ACC112 (cell line): ENCODE measurements at regions not wholly inside any gene's neighbourhood (a gene's known extent, or its start where the extent isn't known, plus 50 kb on each side); places are given as distances from the start of the nearest gene placed in this dataset.

Experiments used
- H2AFZ ChIP-seq: fragments of 200-600 bp; sonication (generic); one replicate; pipeline ENCODE4 v1.6.0; 2017; ENCODE audit warnings: antibody characterized with exemption, low read length; ENCODE audit not compliant: unreplicated experiment
- H3K27ac ChIP-seq: fragments of 200-600 bp; sonication (generic); 2 replicates; pipeline ENCODE4 v1.5.1; 2014; ENCODE audit warnings: low read depth, mild to moderate bottlenecking, antibody characterized with exemption, low read length, moderate library complexity
- H3K27me3 ChIP-seq: fragments of 200-600 bp; sonication (generic); 2 replicates; pipeline ENCODE4 v1.6.1; 2014; ENCODE audit warnings: mild to moderate bottlenecking, antibody characterized with exemption, low read length, moderate library complexity, mixed read lengths; ENCODE audit not compliant: insufficient read depth
- H3K36me3 ChIP-seq: fragments of 200-600 bp; sonication (generic); 2 replicates; pipeline ENCODE4 v1.6.1; 2016; ENCODE audit warnings: mild to moderate bottlenecking, antibody characterized with exemption, low read length, moderate library complexity, mixed read lengths; ENCODE audit not compliant: insufficient read depth
- H3K4me1 ChIP-seq: fragments of 200-600 bp; sonication (generic); one replicate; pipeline ENCODE4 v1.6.1; 2016; ENCODE audit warnings: low read length, mixed read lengths; ENCODE audit not compliant: insufficient read depth, unreplicated experiment, control insufficient read depth
- H3K4me3 ChIP-seq: fragments of 200-600 bp; sonication (generic); 2 replicates; pipeline ENCODE4 v1.5.1; 2014; ENCODE audit warnings: mild to moderate bottlenecking, low read depth, low read length
- H3K79me2 ChIP-seq: fragments of 200-600 bp; sonication (generic); one replicate; pipeline ENCODE4 v1.6.0; 2016; ENCODE audit warnings: low read length; ENCODE audit not compliant: control insufficient read depth, unreplicated experiment, insufficient read depth

GRCh38 chr2:217006217-217006616 is 146.4 kb upstream of the TNP1 start:
- Histone ChIP-seq H3K27me3 (peaks cover 32% of the 10 kb centered on the region), H3K79me2 (no peaks in the 10 kb centered on the region), H3K4me1 (no peaks in the 10 kb centered on the region), H3K27ac (no peak overlapping the region), H3K4me3 (no peak overlapping the region), H3K36me3 (no peaks in the 10 kb centered on the region), H2AFZ (no peak overlapping the region)

- Histone ChIP-seq H3K27me3 (peaks cover 23% of the 10 kb centered on the region), H3K79me2 (no peaks in the 10 kb centered on the region), H3K27ac (no peak overlapping the region), H3K36me3 (no peaks in the 10 kb centered on the region), H3K4me1 (no peaks in the 10 kb centered on the region), H3K4me3 (no peak overlapping the region), H2AFZ (no peak overlapping the region)
These were observed 144.8 kb upstream of the TNP1 start for GRCh38 chr2:217004656-217005055.

GRCh38 chr2:217001740-217002139 is 141.9 kb upstream of the TNP1 start:
- Histone ChIP-seq H3K36me3 (no peaks in the 10 kb centered on the region), H3K79me2 (no peaks in the 10 kb centered on the region), H3K4me1 (no peaks in the 10 kb centered on the region), H3K27me3 (peaks cover 29% of the 10 kb centered on the region), H3K4me3 (no peak overlapping the region), H2AFZ (no peak overlapping the region), H3K27ac (no peak overlapping the region)

GRCh38 chr2:217000406-217000805 is 140.5 kb upstream of the TNP1 start:
- Histone ChIP-seq H3K27ac (no peak overlapping the region), H2AFZ (no peak overlapping the region), H3K79me2 (no peaks in the 10 kb centered on the region), H3K27me3 (peaks cover 42% of the 10 kb centered on the region), H3K36me3 (no peaks in the 10 kb centered on the region), H3K4me3 (no peak overlapping the region), H3K4me1 (no peaks in the 10 kb centered on the region)

- Histone ChIP-seq H3K4me3 (no peak overlapping the region), H2AFZ (no peak overlapping the region), H3K4me1 (no peaks in the 10 kb centered on the region), H3K27me3 (peaks cover 63% of the 10 kb centered on the region), H3K27ac (no peak overlapping the region), H3K36me3 (no peaks in the 10 kb centered on the region), H3K79me2 (no peaks in the 10 kb centered on the region)
These were observed 136.5 kb upstream of the TNP1 start for GRCh38 chr2:216996279-216996845.

- H3K4me1 ChIP-seq = no peaks in the 10 kb centered on the region
- no peaks in the 10 kb centered on the region for H3K79me2 ChIP-seq
- no peaks in the 10 kb centered on the region for H3K36me3 ChIP-seq
- H3K27ac ChIP-seq = no peak overlapping the region
- H3K27me3 ChIP-seq = peaks cover 79% of the 10 kb centered on the region
- H2AFZ ChIP-seq = no peak overlapping the region
- no peak overlapping the region for H3K4me3 ChIP-seq
These were observed 134.5 kb upstream of the TNP1 start for GRCh38 chr2:216994353-216994854.

GRCh38 chr2:216992056-216992675 is 132.3 kb upstream of the TNP1 start:
- no peak overlapping the region for H3K4me3 ChIP-seq
- no peaks in the 10 kb centered on the region for H3K79me2 ChIP-seq
- H3K4me1 ChIP-seq = no peaks in the 10 kb centered on the region
- H2AFZ ChIP-seq = no peak overlapping the region
- H3K27me3 ChIP-seq = peaks cover 84% of the 10 kb centered on the region
- H3K27ac ChIP-seq = no peak overlapping the region
- no peaks in the 10 kb centered on the region for H3K36me3 ChIP-seq

- H2AFZ ChIP-seq = no peak overlapping the region
- H3K36me3 ChIP-seq = no peaks in the 10 kb centered on the region
- no peaks in the 10 kb centered on the region for H3K4me1 ChIP-seq
- H3K79me2 ChIP-seq = no peaks in the 10 kb centered on the region
- H3K27me3 ChIP-seq = peaks cover 85% of the 10 kb centered on the region
- no peak overlapping the region for H3K27ac ChIP-seq
- H3K4me3 ChIP-seq = no peak overlapping the region
These were observed 131.7 kb upstream of the TNP1 start for GRCh38 chr2:216991563-216991962.

- no peaks in the 10 kb centered on the region for H3K4me1 ChIP-seq
These were observed 129.7 kb upstream of the TNP1 start for GRCh38 chr2:216989340-216990129.

GRCh38 chr2:216987252-216987821 is 127.5 kb upstream of the TNP1 start:
- H3K4me1 ChIP-seq = no peaks in the 10 kb centered on the region
- peaks cover 74% of the 10 kb centered on the region for H3K27me3 ChIP-seq

More at GRCh38 chr2:216989340-216990129, 129.7 kb upstream of the TNP1 start:
- H2AFZ ChIP-seq = no peak overlapping the region
- no peak overlapping the region for H3K4me3 ChIP-seq
- no peaks in the 10 kb centered on the region for H3K36me3 ChIP-seq
- H3K27ac ChIP-seq = no peak overlapping the region
- no peaks in the 10 kb centered on the region for H3K79me2 ChIP-seq
- H3K27me3 ChIP-seq = peaks cover 75% of the 10 kb centered on the region

More at GRCh38 chr2:216987252-216987821, 127.5 kb upstream of the TNP1 start:
- Histone ChIP-seq H3K4me3 (no peak overlapping the region), H3K36me3 (no peaks in the 10 kb centered on the region), H2AFZ (no peak overlapping the region), H3K79me2 (no peaks in the 10 kb centered on the region), H3K27ac (no peak overlapping the region)
